ENCODE measurements at regions not wholly inside any gene's neighbourhood (a gene's known extent, or its start where the extent isn't known, plus 50 kb on each side); places are given as distances from the start of the nearest gene placed in this dataset.

DNA sequence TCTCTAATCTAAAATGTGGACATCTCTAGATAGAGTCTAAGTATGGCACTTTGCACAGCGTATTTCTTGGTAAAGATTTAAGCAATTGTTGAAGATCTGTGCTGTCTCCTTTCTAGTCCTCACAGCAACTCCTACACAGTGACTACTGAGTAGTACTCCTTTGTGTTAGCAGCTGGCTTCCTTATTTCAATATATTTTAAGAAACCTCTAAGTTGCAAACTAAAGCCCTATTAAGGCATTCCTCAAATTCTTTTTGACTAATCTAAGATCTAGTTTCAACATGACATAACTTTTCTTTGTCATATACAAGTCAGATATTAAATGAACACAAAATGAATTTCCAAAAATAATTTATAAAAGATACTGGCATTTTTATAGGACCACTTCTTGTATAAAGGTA lies 121.8 kb upstream of the DNAJC10 start:
- TF ChIP-seq GATA3 (IDR thresholded peaks at IDR 0.05; ENCODE audit: low read depth, low read length) = no peak
- no peak for TF ChIP-seq GATA2 (IDR thresholded peaks at IDR 0.05; ENCODE audit: low read depth, low read length)
